Astrocyte of the cerebellum (primary cell): ENCODE measurements at regions not wholly inside any gene's neighbourhood (a gene's known extent, or its start where the extent isn't known, plus 50 kb on each side); places are given as distances from the start of the nearest gene placed in this dataset.

Experiments used
- DNase-seq: peaks from one replicate; pipeline ENCODE4 v3.0.0-alpha.2; 2011; ENCODE audit warnings: low read depth
- H3K4me3 ChIP-seq: 2 replicates; pipeline ENCODE4 v1.5.1; 2011; ENCODE audit warnings: mild to moderate bottlenecking, low read depth, low read length, moderate library complexity
- in situ Hi-C: cut with HindIII; loops from 2 replicates; pipeline ENCODE4 v1.10.0; 2017; ENCODE audit warnings: low sequenced_read_pairs
- TF ChIP-seq, protein P1 (sequence below): IDR thresholded peaks from 2 replicates; pipeline ENCODE4 v1.5.1; 2012; ENCODE audit warnings: low read length, low read depth, moderate library complexity, mild to moderate bottlenecking; ENCODE audit errors: missing control alignments

DNA sequence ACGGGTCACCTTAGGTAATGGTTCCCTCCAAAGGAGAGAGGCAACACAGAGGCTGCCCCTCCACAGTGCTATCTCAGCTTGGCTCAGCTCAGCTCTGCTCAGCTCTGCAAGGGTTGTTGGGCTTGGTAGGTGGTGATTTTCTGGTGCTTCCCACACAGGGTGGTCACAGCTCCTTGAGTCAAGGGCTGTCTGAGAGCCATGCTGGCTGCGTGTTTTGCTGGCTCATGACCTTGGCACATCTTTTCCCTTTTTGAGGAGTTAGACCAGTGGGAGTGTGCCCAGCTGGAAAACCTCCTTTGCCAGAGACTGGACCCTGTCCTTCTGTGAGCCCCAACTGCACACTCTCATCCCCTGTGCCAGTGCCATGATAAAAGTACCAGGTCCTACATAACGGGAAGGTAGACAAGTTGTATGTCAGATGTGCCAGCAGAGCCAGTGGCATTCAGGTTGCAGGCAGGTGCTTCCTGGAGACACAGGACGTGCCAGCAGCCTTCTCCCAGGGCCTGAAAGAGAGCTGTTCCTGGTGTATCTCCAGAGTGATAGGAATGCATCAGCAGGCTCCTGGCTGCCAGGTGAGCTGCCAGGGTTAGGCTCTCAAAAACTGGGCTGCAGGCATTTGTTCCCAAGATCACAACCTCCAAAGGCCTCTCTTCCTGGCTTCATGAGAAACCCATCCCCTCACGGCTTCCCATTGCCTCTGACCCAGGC, 118.6 kb upstream of the CXCL14 start:
- DNase-seq, result no peak
- TF ChIP-seq, protein P1, sequence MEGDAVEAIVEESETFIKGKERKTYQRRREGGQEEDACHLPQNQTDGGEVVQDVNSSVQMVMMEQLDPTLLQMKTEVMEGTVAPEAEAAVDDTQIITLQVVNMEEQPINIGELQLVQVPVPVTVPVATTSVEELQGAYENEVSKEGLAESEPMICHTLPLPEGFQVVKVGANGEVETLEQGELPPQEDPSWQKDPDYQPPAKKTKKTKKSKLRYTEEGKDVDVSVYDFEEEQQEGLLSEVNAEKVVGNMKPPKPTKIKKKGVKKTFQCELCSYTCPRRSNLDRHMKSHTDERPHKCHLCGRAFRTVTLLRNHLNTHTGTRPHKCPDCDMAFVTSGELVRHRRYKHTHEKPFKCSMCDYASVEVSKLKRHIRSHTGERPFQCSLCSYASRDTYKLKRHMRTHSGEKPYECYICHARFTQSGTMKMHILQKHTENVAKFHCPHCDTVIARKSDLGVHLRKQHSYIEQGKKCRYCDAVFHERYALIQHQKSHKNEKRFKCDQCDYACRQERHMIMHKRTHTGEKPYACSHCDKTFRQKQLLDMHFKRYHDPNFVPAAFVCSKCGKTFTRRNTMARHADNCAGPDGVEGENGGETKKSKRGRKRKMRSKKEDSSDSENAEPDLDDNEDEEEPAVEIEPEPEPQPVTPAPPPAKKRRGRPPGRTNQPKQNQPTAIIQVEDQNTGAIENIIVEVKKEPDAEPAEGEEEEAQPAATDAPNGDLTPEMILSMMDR, result no peak
- no peak overlapping the region for H3K4me3 ChIP-seq
- in situ Hi-C loops, result no loop called here

DNA sequence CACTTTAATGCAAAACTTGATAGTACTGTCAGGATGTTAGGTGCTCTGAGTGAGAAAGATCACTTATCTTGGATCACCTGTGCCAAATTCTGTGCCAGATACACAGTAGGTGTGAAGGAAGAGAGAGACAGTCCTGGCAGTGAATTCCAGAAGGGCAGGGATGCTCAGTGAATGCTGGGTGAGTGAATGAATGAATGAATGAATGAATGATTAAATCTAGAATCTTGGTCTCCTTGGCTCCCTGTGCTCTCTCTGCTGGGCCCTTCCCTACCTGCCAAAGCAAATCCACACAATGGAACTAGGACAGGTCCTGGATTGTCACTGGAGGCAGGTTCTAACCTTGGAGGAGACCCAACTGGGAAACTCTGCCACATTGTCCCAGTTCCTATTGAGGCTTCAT, 117.5 kb upstream of the CXCL14 start:
- DNase-seq, result no peak
- TF ChIP-seq, protein P1, result no peak
- in situ Hi-C loops, result no loop called here
- no peak overlapping the region for H3K4me3 ChIP-seq

DNA sequence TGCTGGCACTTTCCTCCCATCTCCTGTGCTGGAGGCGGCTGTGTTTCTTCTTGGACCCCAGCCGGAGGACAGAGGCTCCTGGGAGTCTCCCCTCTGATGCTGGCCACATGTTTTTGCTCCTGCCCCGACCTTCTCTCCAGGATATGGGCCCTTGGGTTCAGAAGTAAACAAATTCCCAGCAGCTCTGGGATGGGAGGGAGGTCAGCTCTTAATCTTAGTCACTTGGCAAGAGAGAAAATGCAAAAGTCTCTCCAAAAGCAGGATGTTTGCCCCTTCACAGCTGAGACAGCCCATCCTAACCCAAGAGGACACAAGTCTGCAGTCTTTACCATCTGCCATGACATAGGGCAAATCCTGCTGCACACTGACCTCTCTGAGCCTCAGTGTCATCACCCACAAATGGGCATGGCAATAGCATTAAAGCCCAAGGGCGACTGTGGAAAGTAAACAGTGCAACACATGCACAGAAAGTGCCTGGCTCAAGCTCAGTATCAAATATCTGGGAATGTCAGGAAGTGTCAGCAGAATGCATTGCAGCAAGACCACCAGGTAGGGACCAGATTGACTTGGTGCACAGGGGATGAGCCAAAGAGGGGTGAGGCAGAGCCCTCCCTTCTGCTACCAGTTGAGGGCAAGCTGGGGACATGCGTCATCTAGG, 117.0 kb upstream of the CXCL14 start:
- no peak overlapping the region for H3K4me3 ChIP-seq
- TF ChIP-seq, protein P1, result no peak

DNA sequence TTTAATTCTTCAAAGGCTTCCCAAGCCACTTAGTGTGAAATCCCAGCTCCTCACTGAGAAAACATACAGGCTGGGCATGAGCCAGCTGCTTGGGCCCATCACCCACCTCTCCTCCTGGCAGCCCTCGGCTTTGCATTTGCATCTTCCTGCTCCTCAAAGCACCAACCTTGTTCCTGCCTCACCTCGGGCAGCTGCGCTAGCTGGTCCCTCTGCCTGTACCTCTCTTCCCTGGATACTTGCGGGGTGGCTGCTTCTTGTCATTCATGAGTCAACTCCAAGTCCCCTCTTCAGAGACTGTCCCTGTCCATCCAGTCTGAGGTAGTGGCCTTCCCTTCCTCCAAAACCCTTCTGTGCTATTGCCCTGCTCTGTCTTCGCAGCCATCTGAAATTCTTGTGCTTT, 116.1 kb upstream of the CXCL14 start:
- TF ChIP-seq, protein P1, result no peak
- in situ Hi-C loops, result no loop called here
- no peak overlapping the region for H3K4me3 ChIP-seq
- no peak for DNase-seq

More for the DNA sequence above, 117.0 kb upstream of the CXCL14 start:
- in situ Hi-C loops, result no loop called here
- DNase-seq, result no peak

DNA sequence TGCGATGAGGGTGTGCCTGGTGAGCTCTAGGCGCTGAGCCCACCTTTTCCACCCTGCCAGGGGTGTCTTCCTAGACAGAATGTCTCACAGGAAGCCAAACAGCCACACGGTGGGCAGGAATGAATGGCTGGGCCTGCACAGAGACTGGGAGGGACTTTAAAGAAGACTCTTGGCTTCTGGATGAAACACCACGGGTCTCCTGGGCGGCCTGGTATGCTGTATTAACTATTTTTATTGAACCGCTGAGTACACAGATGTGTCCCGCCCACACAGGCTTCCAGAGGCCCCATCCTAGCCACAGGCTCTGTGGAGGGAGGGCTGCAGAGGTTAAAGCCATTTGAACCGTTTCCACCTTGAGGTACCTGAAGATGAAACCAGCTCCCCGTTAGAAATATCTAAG, 115.2 kb upstream of the CXCL14 start:
- TF ChIP-seq, protein P1, result no peak
- in situ Hi-C loops, result no loop called here
- DNase-seq, result no peak
- H3K4me3 ChIP-seq, result no peak overlapping the region

DNA sequence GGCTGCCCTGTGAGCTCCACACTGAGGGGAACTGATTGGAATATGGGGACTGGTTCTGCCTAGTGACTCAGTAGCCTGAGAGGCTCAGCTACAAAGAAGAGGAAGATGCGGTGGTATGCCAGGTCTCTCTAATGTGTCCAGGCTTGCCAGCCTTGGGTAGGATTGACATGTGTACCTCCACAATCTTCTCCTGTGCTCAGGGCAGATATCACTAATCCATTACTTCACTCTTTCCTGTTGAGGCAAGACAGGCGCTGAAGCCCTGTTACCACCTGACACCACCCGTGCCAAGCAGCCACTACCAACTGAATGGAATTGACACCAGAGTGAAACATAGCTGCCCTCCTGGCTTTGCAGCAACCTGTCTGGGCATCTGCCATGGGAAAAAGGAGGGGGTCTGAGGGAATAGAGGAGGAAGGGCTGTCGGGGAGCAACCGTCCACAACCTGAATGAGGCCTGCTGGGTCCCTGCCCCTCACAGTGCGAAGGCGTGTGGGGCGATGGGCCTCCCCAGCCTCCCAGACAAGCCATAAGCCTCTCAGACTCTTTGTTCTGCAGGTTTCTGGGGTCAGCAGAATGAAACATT, 114.7 kb upstream of the CXCL14 start:
- TF ChIP-seq, protein P1, result no peak
- in situ Hi-C loops, result no loop called here
- DNase-seq, result no peak
- no peak overlapping the region for H3K4me3 ChIP-seq
